Naive thymus-derived CD4-positive, alpha-beta T cell (primary cell): ENCODE measurements at regions not wholly inside any gene's neighbourhood (a gene's known extent, or its start where the extent isn't known, plus 50 kb on each side); places are given as distances from the start of the nearest gene placed in this dataset.

Source experiments
- ATAC-seq: fragments of 150-1000 bp; cut with Tn5 transposase; 2 replicates; pipeline ENCODE4 v1.10.0; 2021; ENCODE audit warnings: mild to moderate bottlenecking, moderate library complexity
- CTCF ChIA-PET: fragments of 350-600 bp; sonication (Branson Sonifier 250); formaldehyde crosslinking; loops from one replicate; lab custom pipeline; 2021; ENCODE audit warnings: antibody characterized with exemption; lab: Charles Lee
- POLR2A ChIA-PET: fragments of 350-600 bp; sonication (Branson Sonifier 250); formaldehyde crosslinking; loops from one replicate; lab custom pipeline; 2021; ENCODE audit warnings: antibody characterized with exemption, inconsistent platforms; lab: Charles Lee
- DNase-seq, 9 donors: peaks; one replicate each; pipeline versions ENCODE4 v3.0.0 to v3.0.0-alpha.2; 2020 to 2022; ENCODE audit warnings: mixed read lengths in 1 of 9
- H3K27ac ChIP-seq: one replicate; pipeline ENCODE4 v1.7.0; 2013; ENCODE audit warnings: mild to moderate bottlenecking, low read depth, low read length, moderate library complexity
- H3K27me3 ChIP-seq, 2 donors: one replicate each; pipeline ENCODE4 v1.7.0; 2013; ENCODE audit warnings: low read length in 2 of 2, mild to moderate bottlenecking in 2 of 2, moderate library complexity in 2 of 2; ENCODE audit not compliant: control insufficient read depth in 2 of 2, insufficient read depth in 2 of 2
- H3K36me3 ChIP-seq, 3 experiments: 1 replicate in 2 of 3; 2 replicates in 1 of 3; pipeline ENCODE4 v1.7.0; 2013; ENCODE audit warnings: low read length in 3 of 3, mild to moderate bottlenecking in 3 of 3, moderate library complexity in 1 of 3; ENCODE audit not compliant: insufficient read depth in 3 of 3, control insufficient read depth in 2 of 3
- H3K4me1 ChIP-seq, 2 donors: one replicate each; pipeline ENCODE4 v1.7.0; 2013; ENCODE audit warnings: low read length in 2 of 2, mild to moderate bottlenecking in 2 of 2, moderate library complexity in 1 of 2; ENCODE audit not compliant: control insufficient read depth in 2 of 2, insufficient read depth in 2 of 2
- H3K4me3 ChIP-seq: 2 replicates; pipeline ENCODE4 v1.7.0; 2013; ENCODE audit warnings: mild to moderate bottlenecking, low read length
- H3K9me3 ChIP-seq, 3 experiments: 1 replicate in 2 of 3; 2 replicates in 1 of 3; pipeline ENCODE4 v1.7.0; 2013; ENCODE audit warnings: low read length in 3 of 3; ENCODE audit not compliant: control insufficient read depth in 2 of 3
- H3K27ac Mint-ChIP-seq, 9 donors: one replicate each; pipeline ENCODE4 v1.8.0; 2020 to 2022; ENCODE audit warnings: mixed read lengths in 9 of 9, mild to moderate bottlenecking in 8 of 9, moderate library complexity in 5 of 9, inconsistent platforms in 2 of 9
- H3K27me3 Mint-ChIP-seq, 5 donors: one replicate each; pipeline ENCODE4 v1.8.0; 2021 to 2022; ENCODE audit warnings: mixed read lengths in 5 of 5, mild to moderate bottlenecking in 1 of 5
- H3K36me3 Mint-ChIP-seq, 5 donors: one replicate each; pipeline ENCODE4 v1.8.0; 2020 to 2022; ENCODE audit warnings: mixed read lengths in 5 of 5, mild to moderate bottlenecking in 3 of 5, inconsistent platforms in 1 of 5
- H3K4me1 Mint-ChIP-seq, 7 donors: one replicate each; pipeline ENCODE4 v1.8.0; 2020 to 2022; ENCODE audit warnings: mixed read lengths in 7 of 7, mild to moderate bottlenecking in 3 of 7, inconsistent platforms in 1 of 7
- H3K4me3 Mint-ChIP-seq, 10 donors: one replicate each; pipeline ENCODE4 v1.8.0; 2020 to 2022; ENCODE audit warnings: mild to moderate bottlenecking in 10 of 10, mixed read lengths in 10 of 10, moderate library complexity in 6 of 10, inconsistent platforms in 2 of 10
- H3K9me3 Mint-ChIP-seq, 11 donors: one replicate each; pipeline ENCODE4 v1.8.0; 2020 to 2022; ENCODE audit warnings: mixed read lengths in 11 of 11, mild to moderate bottlenecking in 4 of 11, inconsistent platforms in 1 of 11, moderate library complexity in 1 of 11
- intact Hi-C, 2 donors: fragments of 100-400 bp; cut with micrococcal nuclease; formaldehyde crosslinking; loops; one replicate each; pipeline ENCODE4 v1.15.1; 2023

- POLR2A ChIA-PET: no interaction called here
- Histone ChIP-seq H3K27me3 (no peaks in the 10 kb centered on the region), H3K27ac (no peak overlapping the region), H3K4me3 (no peak overlapping the region), H3K4me1 (no peaks in the 10 kb centered on the region), H3K9me3 (no peaks in the 10 kb centered on the region), H3K36me3 (no peaks in the 10 kb centered on the region)
- Mint-ChIP-seq H3K27ac (no peak overlapping the region), H3K36me3 (no peaks in the 10 kb centered on the region), H3K4me3 (no peak overlapping the region), H3K27me3 (peaks cover 15 to 51% (median 32%) of the 10 kb centered on the region in 5 donors), H3K9me3 (peaks cover 0 to 3% (median 0%) of the 10 kb centered on the region in 11 donors), H3K4me1 (peaks cover 0 to 5% (median 0%) of the 10 kb centered on the region in 7 donors)
- CTCF ChIA-PET: no interaction called here
- DNase-seq (no peak), ATAC-seq (no peak)
- intact Hi-C loops: no loop called here
Observed at GRCh38 chr16:55051571-55052347, 121.1 kb downstream of the IRX5 start.

GRCh38 chr16:55052348-55052734, 121.7 kb downstream of the IRX5 start:
- ATAC-seq: no peak
- H3K36me3 Mint-ChIP-seq: no peaks in the 10 kb centered on the region
- ChIA-PET CTCF (no interaction called here), POLR2A (no interaction called here)
- H3K4me1 Mint-ChIP-seq: peaks cover 0 to 11% (median 5%) of the 10 kb centered on the region in 7 donors
- H3K4me3 ChIP-seq: no peak overlapping the region
- DNase-seq: no peak
- H3K27ac Mint-ChIP-seq: no peak overlapping the region
- H3K36me3 ChIP-seq: no peaks in the 10 kb centered on the region
- no peak overlapping the region for H3K27ac ChIP-seq
- no peaks in the 10 kb centered on the region for H3K9me3 ChIP-seq
- no peaks in the 10 kb centered on the region for H3K4me1 ChIP-seq
- H3K4me3 Mint-ChIP-seq: no peak overlapping the region
- peaks cover 0 to 3% (median 0%) of the 10 kb centered on the region in 11 donors for H3K9me3 Mint-ChIP-seq
- peaks cover 21 to 57% (median 35%) of the 10 kb centered on the region in 5 donors for H3K27me3 Mint-ChIP-seq
- intact Hi-C loops: no loop called here
- no peaks in the 10 kb centered on the region for H3K27me3 ChIP-seq

GRCh38 chr16:55052741-55053415, 122.2 kb downstream of the IRX5 start:
- ChIA-PET POLR2A (no interaction called here), CTCF (no interaction called here)
- ATAC-seq: no peak
- no peak overlapping the region for H3K27ac Mint-ChIP-seq
- peaks cover 0 to 11% (median 6%) of the 10 kb centered on the region in 7 donors for H3K4me1 Mint-ChIP-seq
- H3K4me3 ChIP-seq: no peak overlapping the region
- H3K27me3 Mint-ChIP-seq: peaks cover 27 to 62% (median 37%) of the 10 kb centered on the region in 5 donors
- no peak for DNase-seq
- H3K36me3 Mint-ChIP-seq: no peaks in the 10 kb centered on the region
- no peak overlapping the region for H3K27ac ChIP-seq
- no peak overlapping the region for H3K4me3 Mint-ChIP-seq
- intact Hi-C loops: no loop called here
- H3K27me3 ChIP-seq: peaks cover 0 to under 1% of the 10 kb centered on the region in 2 donors
- no peaks in the 10 kb centered on the region for H3K4me1 ChIP-seq
- H3K36me3 ChIP-seq: no peaks in the 10 kb centered on the region
- H3K9me3 Mint-ChIP-seq: peaks cover 0 to 3% (median 0%) of the 10 kb centered on the region in 11 donors
- H3K9me3 ChIP-seq: no peaks in the 10 kb centered on the region

- Mint-ChIP-seq H3K4me1 (peaks cover 0 to 11% (median 6%) of the 10 kb centered on the region in 7 donors), H3K36me3 (no peaks in the 10 kb centered on the region), H3K27me3 (peaks cover 40 to 80% (median 55%) of the 10 kb centered on the region in 5 donors), H3K4me3 (no peak overlapping the region), H3K27ac (no peak overlapping the region), H3K9me3 (peaks cover 0 to 3% (median 0%) of the 10 kb centered on the region in 11 donors)
- no peak for DNase-seq
- H3K4me1 ChIP-seq: no peaks in the 10 kb centered on the region
- H3K27me3 ChIP-seq: peaks cover 0 to 3% of the 10 kb centered on the region in 2 donors
- H3K36me3 ChIP-seq: no peaks in the 10 kb centered on the region
- CTCF ChIA-PET: no interaction called here
- POLR2A ChIA-PET: no interaction called here
- H3K4me3 ChIP-seq: no peak overlapping the region
- intact Hi-C loops: no loop called here
- H3K9me3 ChIP-seq: no peaks in the 10 kb centered on the region
- no peak for ATAC-seq
- no peak overlapping the region for H3K27ac ChIP-seq
Observed at GRCh38 chr16:55055262-55055661, 124.6 kb downstream of the IRX5 start.

GRCh38 chr16:55056585-55057401, 126.1 kb downstream of the IRX5 start:
- Histone ChIP-seq H3K4me3 (no peak overlapping the region), H3K27me3 (peaks cover 0 to 3% of the 10 kb centered on the region in 2 donors), H3K4me1 (no peaks in the 10 kb centered on the region), H3K9me3 (no peaks in the 10 kb centered on the region), H3K36me3 (no peaks in the 10 kb centered on the region), H3K27ac (no peak overlapping the region)
- DNase-seq (no peak), ATAC-seq (no peak)
- ChIA-PET CTCF (no interaction called here), POLR2A (no interaction called here)
- Mint-ChIP-seq H3K4me1 (peaks cover 0 to 11% (median 6%) of the 10 kb centered on the region in 7 donors), H3K36me3 (no peaks in the 10 kb centered on the region), H3K27ac (no peak overlapping the region), H3K27me3 (peaks cover 40 to 71% (median 62%) of the 10 kb centered on the region in 5 donors), H3K9me3 (peaks cover 0 to 3% (median 0%) of the 10 kb centered on the region in 11 donors), H3K4me3 (peak overlapping the region in 5 of 10 donors; percentile 20 to 65 (median 43))
- intact Hi-C loops: no loop called here

- POLR2A ChIA-PET: no interaction called here
- H3K9me3 Mint-ChIP-seq: peaks cover 0 to 3% (median 0%) of the 10 kb centered on the region in 11 donors
- no peak overlapping the region for H3K4me3 Mint-ChIP-seq
- Histone ChIP-seq H3K27ac (no peak overlapping the region), H3K27me3 (peaks cover 0 to 3% of the 10 kb centered on the region in 2 donors), H3K4me1 (no peaks in the 10 kb centered on the region), H3K36me3 (no peaks in the 10 kb centered on the region), H3K9me3 (no peaks in the 10 kb centered on the region), H3K4me3 (no peak overlapping the region)
- intact Hi-C loops: no loop called here
- ATAC-seq (no peak), DNase-seq (no peak)
- H3K36me3 Mint-ChIP-seq: no peaks in the 10 kb centered on the region
- H3K27ac Mint-ChIP-seq: no peak overlapping the region
- H3K27me3 Mint-ChIP-seq: peaks cover 40 to 73% (median 66%) of the 10 kb centered on the region in 5 donors
- CTCF ChIA-PET: no interaction called here
- H3K4me1 Mint-ChIP-seq: peaks cover 0 to 11% (median 6%) of the 10 kb centered on the region in 7 donors
Observed at GRCh38 chr16:55057866-55058265, 127.2 kb downstream of the IRX5 start.
